ENCODE measurements at regions not wholly inside any gene's neighbourhood (a gene's known extent, or its start where the extent isn't known, plus 50 kb on each side); places are given as distances from the start of the nearest gene placed in this dataset.

DNA sequence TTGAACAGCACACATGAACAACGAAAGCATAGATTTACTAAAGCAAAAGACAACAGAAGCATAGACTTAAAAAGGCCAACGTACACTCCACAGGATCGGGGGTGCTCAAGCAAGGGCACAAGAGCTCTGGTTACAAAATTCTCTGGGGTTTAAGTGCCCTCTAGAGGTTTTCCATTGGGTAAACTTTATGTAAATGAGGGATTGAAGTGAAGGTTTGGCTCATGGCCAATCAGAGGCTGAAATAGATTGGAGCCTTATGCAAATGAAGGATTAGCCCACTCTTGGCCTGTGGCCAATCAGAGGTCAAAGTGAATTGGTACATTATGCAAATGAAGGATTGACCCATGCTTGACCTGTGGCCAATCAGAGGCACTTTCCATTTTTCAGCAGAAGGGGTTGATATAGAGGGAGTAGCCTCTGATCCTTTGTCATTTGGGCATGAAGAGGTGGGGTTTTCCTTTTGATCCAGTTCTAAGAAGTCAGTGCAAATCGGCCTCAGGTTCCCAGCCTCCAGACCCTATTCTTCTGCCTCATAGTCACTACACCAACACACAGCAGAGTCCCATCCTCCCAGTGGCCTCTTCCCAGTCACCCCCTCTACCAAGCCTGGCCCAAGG is 244.9 kb downstream of the THBS2 start:
- TF ChIP-seq, protein P1, sequence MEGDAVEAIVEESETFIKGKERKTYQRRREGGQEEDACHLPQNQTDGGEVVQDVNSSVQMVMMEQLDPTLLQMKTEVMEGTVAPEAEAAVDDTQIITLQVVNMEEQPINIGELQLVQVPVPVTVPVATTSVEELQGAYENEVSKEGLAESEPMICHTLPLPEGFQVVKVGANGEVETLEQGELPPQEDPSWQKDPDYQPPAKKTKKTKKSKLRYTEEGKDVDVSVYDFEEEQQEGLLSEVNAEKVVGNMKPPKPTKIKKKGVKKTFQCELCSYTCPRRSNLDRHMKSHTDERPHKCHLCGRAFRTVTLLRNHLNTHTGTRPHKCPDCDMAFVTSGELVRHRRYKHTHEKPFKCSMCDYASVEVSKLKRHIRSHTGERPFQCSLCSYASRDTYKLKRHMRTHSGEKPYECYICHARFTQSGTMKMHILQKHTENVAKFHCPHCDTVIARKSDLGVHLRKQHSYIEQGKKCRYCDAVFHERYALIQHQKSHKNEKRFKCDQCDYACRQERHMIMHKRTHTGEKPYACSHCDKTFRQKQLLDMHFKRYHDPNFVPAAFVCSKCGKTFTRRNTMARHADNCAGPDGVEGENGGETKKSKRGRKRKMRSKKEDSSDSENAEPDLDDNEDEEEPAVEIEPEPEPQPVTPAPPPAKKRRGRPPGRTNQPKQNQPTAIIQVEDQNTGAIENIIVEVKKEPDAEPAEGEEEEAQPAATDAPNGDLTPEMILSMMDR (IDR thresholded peaks at IDR 0.05), result no peak
- TF ChIP-seq EZH2 (IDR thresholded peaks at IDR 0.05; ENCODE audit: borderline replicate concordance, insufficient read depth, low read depth, low read length, poor library complexity, severe bottlenecking), result no peak

Measured in B cell (primary cell).